Activated CD4-positive, alpha-beta memory T cell treated with anti-CD3 and anti-CD28 coated beads, Interleukin-2, amount 10 ng/mL, durations not matched to agents 7 days and 5 days (primary cell): ENCODE measurements at regions not wholly inside any gene's neighbourhood (a gene's known extent, or its start where the extent isn't known, plus 50 kb on each side); places are given as distances from the start of the nearest gene placed in this dataset.

Experiments
- CTCF ChIA-PET: fragments of 350-600 bp; sonication (Branson Sonifier 250); formaldehyde crosslinking; loops from one replicate; lab custom pipeline; 2021; ENCODE audit warnings: antibody characterized with exemption, inconsistent platforms; lab: Charles Lee
- POLR2A ChIA-PET: fragments of 350-600 bp; sonication (Branson Sonifier 250); formaldehyde crosslinking; loops from one replicate; lab custom pipeline; 2021; ENCODE audit warnings: antibody characterized with exemption; lab: Charles Lee
- DNase-seq: peaks from one replicate; pipeline ENCODE4 v3.0.0-alpha.2; 2020
- H3K27ac Mint-ChIP-seq: one replicate; pipeline ENCODE4 v1.8.0; 2021; ENCODE audit warnings: mild to moderate bottlenecking, mixed read lengths
- H3K27me3 Mint-ChIP-seq: one replicate; pipeline ENCODE4 v1.8.0; 2021; ENCODE audit warnings: mixed read lengths
- H3K36me3 Mint-ChIP-seq: one replicate; pipeline ENCODE4 v1.8.0; 2021; ENCODE audit warnings: low read depth, mixed read lengths
- H3K4me1 Mint-ChIP-seq: one replicate; pipeline ENCODE4 v1.8.0; 2021; ENCODE audit warnings: mixed read lengths
- H3K4me3 Mint-ChIP-seq: one replicate; pipeline ENCODE4 v1.8.0; 2021; ENCODE audit warnings: mild to moderate bottlenecking, mixed read lengths
- H3K9me3 Mint-ChIP-seq: one replicate; pipeline ENCODE4 v1.8.0; 2021; ENCODE audit warnings: mixed read lengths

GRCh38 chr9:115969096-115969495 lies 184.5 kb upstream of the PAPPA start:
- DNase-seq: no peak
- Mint-ChIP-seq H3K4me3 (no peak overlapping the region), H3K36me3 (no peaks in the 10 kb centered on the region), H3K4me1 (no peaks in the 10 kb centered on the region), H3K9me3 (peaks cover 2% of the 10 kb centered on the region), H3K27ac (no peak overlapping the region), H3K27me3 (no peaks in the 10 kb centered on the region)
- ChIA-PET CTCF (no interaction called here), POLR2A (no interaction called here)

- no peak overlapping the region for H3K27ac Mint-ChIP-seq
- ChIA-PET CTCF (no interaction called here), POLR2A (no interaction called here)
- DNase-seq: no peak
- H3K4me3 Mint-ChIP-seq: no peak overlapping the region
- H3K4me1 Mint-ChIP-seq: no peaks in the 10 kb centered on the region
- no peaks in the 10 kb centered on the region for H3K27me3 Mint-ChIP-seq
- H3K9me3 Mint-ChIP-seq: peaks cover 3% of the 10 kb centered on the region
- H3K36me3 Mint-ChIP-seq: no peaks in the 10 kb centered on the region
Observed at GRCh38 chr9:115972362-115972761, 181.2 kb upstream of the PAPPA start.

GRCh38 chr9:115972843-115973595 lies 180.6 kb upstream of the PAPPA start:
- CTCF ChIA-PET: no interaction called here
- Mint-ChIP-seq H3K36me3 (no peaks in the 10 kb centered on the region), H3K4me1 (no peaks in the 10 kb centered on the region)

GRCh38 chr9:115976781-115977180 lies 176.8 kb upstream of the PAPPA start:
- Mint-ChIP-seq H3K27ac (no peak overlapping the region), H3K4me1 (no peaks in the 10 kb centered on the region), H3K27me3 (no peaks in the 10 kb centered on the region), H3K9me3 (peaks cover 3% of the 10 kb centered on the region), H3K4me3 (no peak overlapping the region), H3K36me3 (no peaks in the 10 kb centered on the region)
- no peak for DNase-seq
- POLR2A ChIA-PET: no interaction called here
- CTCF ChIA-PET: no interaction called here

More at GRCh38 chr9:115972843-115973595, 180.6 kb upstream of the PAPPA start:
- Mint-ChIP-seq H3K4me3 (no peak overlapping the region), H3K27me3 (no peaks in the 10 kb centered on the region), H3K9me3 (peaks cover 3% of the 10 kb centered on the region), H3K27ac (no peak overlapping the region)
- DNase-seq: no peak
- POLR2A ChIA-PET: no interaction called here

- Mint-ChIP-seq H3K27ac (no peak overlapping the region), H3K27me3 (no peaks in the 10 kb centered on the region), H3K9me3 (peaks cover 3% of the 10 kb centered on the region), H3K36me3 (no peaks in the 10 kb centered on the region), H3K4me3 (no peak overlapping the region), H3K4me1 (no peaks in the 10 kb centered on the region)
- no peak for DNase-seq
- ChIA-PET POLR2A (no interaction called here), CTCF (no interaction called here)
Observed at GRCh38 chr9:115978091-115978490, 175.5 kb upstream of the PAPPA start.

GRCh38 chr9:115978659-115979096 lies 174.9 kb upstream of the PAPPA start:
- Mint-ChIP-seq H3K27ac (no peak overlapping the region), H3K36me3 (no peaks in the 10 kb centered on the region), H3K27me3 (no peaks in the 10 kb centered on the region), H3K9me3 (peaks cover 3% of the 10 kb centered on the region), H3K4me1 (no peaks in the 10 kb centered on the region), H3K4me3 (no peak overlapping the region)
- ChIA-PET CTCF (no interaction called here), POLR2A (no interaction called here)
- DNase-seq: no peak

GRCh38 chr9:115980054-115980453 lies 173.5 kb upstream of the PAPPA start:
- no peaks in the 10 kb centered on the region for H3K4me1 Mint-ChIP-seq
- H3K27me3 Mint-ChIP-seq: no peaks in the 10 kb centered on the region
- peaks cover 6% of the 10 kb centered on the region for H3K9me3 Mint-ChIP-seq
- no peak for DNase-seq
- ChIA-PET POLR2A (no interaction called here), CTCF (no interaction called here)
- no peak overlapping the region for H3K4me3 Mint-ChIP-seq
- H3K36me3 Mint-ChIP-seq: no peaks in the 10 kb centered on the region
- no peak overlapping the region for H3K27ac Mint-ChIP-seq

- ChIA-PET CTCF (no interaction called here), POLR2A (no interaction called here)
- DNase-seq: no peak
- Mint-ChIP-seq H3K27me3 (no peaks in the 10 kb centered on the region), H3K4me3 (no peak overlapping the region), H3K36me3 (no peaks in the 10 kb centered on the region), H3K27ac (no peak overlapping the region), H3K9me3 (peaks cover 4% of the 10 kb centered on the region), H3K4me1 (no peaks in the 10 kb centered on the region)
Observed at GRCh38 chr9:115980502-115980901, 173.1 kb upstream of the PAPPA start.

GRCh38 chr9:115980976-115981375 lies 172.6 kb upstream of the PAPPA start:
- H3K4me1 Mint-ChIP-seq: no peaks in the 10 kb centered on the region
- H3K9me3 Mint-ChIP-seq: peaks cover 4% of the 10 kb centered on the region
- no peak overlapping the region for H3K27ac Mint-ChIP-seq
- ChIA-PET CTCF (no interaction called here), POLR2A (no interaction called here)
- H3K27me3 Mint-ChIP-seq: no peaks in the 10 kb centered on the region
- no peaks in the 10 kb centered on the region for H3K36me3 Mint-ChIP-seq
- H3K4me3 Mint-ChIP-seq: no peak overlapping the region
- DNase-seq: no peak

GRCh38 chr9:115983366-115983765 lies 170.2 kb upstream of the PAPPA start:
- H3K4me3 Mint-ChIP-seq: no peak overlapping the region
- DNase-seq: no peak
- ChIA-PET CTCF (no interaction called here), POLR2A (no interaction called here)
- no peaks in the 10 kb centered on the region for H3K27me3 Mint-ChIP-seq
- H3K4me1 Mint-ChIP-seq: no peaks in the 10 kb centered on the region
- no peak overlapping the region for H3K27ac Mint-ChIP-seq
- H3K36me3 Mint-ChIP-seq: no peaks in the 10 kb centered on the region
- H3K9me3 Mint-ChIP-seq: peaks cover 4% of the 10 kb centered on the region

GRCh38 chr9:115985657-115986056 lies 167.9 kb upstream of the PAPPA start:
- no peaks in the 10 kb centered on the region for H3K27me3 Mint-ChIP-seq
- peaks cover 4% of the 10 kb centered on the region for H3K9me3 Mint-ChIP-seq

GRCh38 chr9:115986508-115986907 lies 167.1 kb upstream of the PAPPA start:
- Mint-ChIP-seq H3K36me3 (no peaks in the 10 kb centered on the region), H3K4me1 (no peaks in the 10 kb centered on the region), H3K9me3 (peaks cover 4% of the 10 kb centered on the region), H3K27me3 (no peaks in the 10 kb centered on the region), H3K27ac (no peak overlapping the region), H3K4me3 (no peak overlapping the region)
- ChIA-PET CTCF (no interaction called here), POLR2A (no interaction called here)
- DNase-seq: no peak

More at GRCh38 chr9:115985657-115986056, 167.9 kb upstream of the PAPPA start:
- no peaks in the 10 kb centered on the region for H3K36me3 Mint-ChIP-seq
- POLR2A ChIA-PET: no interaction called here
- no peak for DNase-seq
- H3K27ac Mint-ChIP-seq: no peak overlapping the region
- no peaks in the 10 kb centered on the region for H3K4me1 Mint-ChIP-seq
- H3K4me3 Mint-ChIP-seq: no peak overlapping the region
- CTCF ChIA-PET: interaction anchor here (0.5 kb wide), 1 partner anchor 84 kb away, joined by 3 read pairs; no protein-coding TSS in a partner anchor

GRCh38 chr9:115988701-115989100 lies 164.9 kb upstream of the PAPPA start:
- Mint-ChIP-seq H3K36me3 (no peaks in the 10 kb centered on the region), H3K9me3 (peaks cover 6% of the 10 kb centered on the region), H3K27ac (no peak overlapping the region), H3K4me1 (no peaks in the 10 kb centered on the region), H3K27me3 (no peaks in the 10 kb centered on the region), H3K4me3 (no peak overlapping the region)
- CTCF ChIA-PET: no interaction called here
- no peak for DNase-seq
- POLR2A ChIA-PET: no interaction called here

- Mint-ChIP-seq H3K36me3 (no peaks in the 10 kb centered on the region), H3K4me3 (no peak overlapping the region), H3K9me3 (peaks cover 4% of the 10 kb centered on the region), H3K4me1 (no peaks in the 10 kb centered on the region), H3K27me3 (no peaks in the 10 kb centered on the region), H3K27ac (no peak overlapping the region)
- ChIA-PET POLR2A (no interaction called here), CTCF (no interaction called here)
- DNase-seq: no peak
Observed at GRCh38 chr9:115989831-115990230, 163.8 kb upstream of the PAPPA start.
